Right renal pelvis (tissue), 4 donors: ENCODE measurements at regions not wholly inside any gene's neighbourhood (a gene's known extent, or its start where the extent isn't known, plus 50 kb on each side); places are given as distances from the start of the nearest gene placed in this dataset.
"Not testable (repeated sequence)": the region's sequence is repeated elsewhere in the genome, so short reads cannot be mapped to it uniquely, and the experiment has no call there.

Experiments used
- DNase-seq, 4 donors: peaks; one replicate each; pipeline ENCODE4 v3.0.0-alpha.2; 2013; ENCODE audit warnings: low read depth in 4 of 4, low spot score in 3 of 4, missing footprints in 1 of 4

DNA sequence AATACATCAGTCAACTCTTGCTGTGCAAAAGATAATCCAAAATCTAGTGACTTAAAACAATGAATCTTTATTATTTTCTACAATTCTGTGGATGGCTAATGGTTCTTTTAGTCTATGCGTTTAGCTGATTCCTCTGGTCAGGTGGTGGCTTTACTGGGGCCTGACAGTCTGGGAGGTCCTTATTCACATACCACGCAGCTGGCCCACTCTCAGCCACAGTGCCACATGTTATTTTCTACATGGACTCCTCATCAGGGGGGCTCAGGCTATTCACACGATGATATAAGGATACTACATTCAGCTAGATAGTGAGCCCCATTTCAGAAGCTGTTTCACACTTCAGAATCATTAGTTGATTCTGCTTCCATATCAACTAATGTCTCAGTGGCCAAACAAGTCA, 287.5 kb upstream of the MGAT4C start:
- DNase-seq = no peak

DNA sequence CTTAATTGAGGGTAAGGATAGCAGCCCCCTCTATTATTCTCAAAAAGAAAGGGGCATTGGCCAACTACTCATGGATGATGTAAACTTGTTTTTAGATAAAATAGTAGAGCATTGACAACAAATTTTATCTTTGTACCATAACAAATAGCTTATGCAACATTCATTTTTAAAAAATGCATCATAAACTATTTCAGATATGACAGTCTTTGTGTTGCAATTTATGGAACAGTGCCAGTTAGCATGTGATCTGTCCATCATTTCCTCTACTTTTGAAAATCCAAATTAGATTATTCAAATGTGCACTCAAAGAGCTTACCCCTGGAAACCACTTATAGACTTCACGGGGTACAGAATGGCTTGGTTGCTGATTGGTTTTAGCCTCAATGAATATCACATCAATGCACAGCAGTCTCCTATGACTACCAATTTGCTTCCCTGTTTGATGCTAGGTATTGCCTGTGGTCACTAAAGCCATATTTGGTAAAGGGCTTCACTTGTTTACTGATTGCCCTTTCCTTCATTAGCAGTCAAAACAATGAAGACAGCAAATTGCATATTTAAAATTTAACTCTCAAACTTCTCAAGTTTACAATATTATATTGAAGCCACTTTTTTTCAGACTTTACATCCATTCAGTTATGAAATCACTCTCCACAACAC, 274.9 kb upstream of the MGAT4C start:
- DNase-seq = no peak

DNA sequence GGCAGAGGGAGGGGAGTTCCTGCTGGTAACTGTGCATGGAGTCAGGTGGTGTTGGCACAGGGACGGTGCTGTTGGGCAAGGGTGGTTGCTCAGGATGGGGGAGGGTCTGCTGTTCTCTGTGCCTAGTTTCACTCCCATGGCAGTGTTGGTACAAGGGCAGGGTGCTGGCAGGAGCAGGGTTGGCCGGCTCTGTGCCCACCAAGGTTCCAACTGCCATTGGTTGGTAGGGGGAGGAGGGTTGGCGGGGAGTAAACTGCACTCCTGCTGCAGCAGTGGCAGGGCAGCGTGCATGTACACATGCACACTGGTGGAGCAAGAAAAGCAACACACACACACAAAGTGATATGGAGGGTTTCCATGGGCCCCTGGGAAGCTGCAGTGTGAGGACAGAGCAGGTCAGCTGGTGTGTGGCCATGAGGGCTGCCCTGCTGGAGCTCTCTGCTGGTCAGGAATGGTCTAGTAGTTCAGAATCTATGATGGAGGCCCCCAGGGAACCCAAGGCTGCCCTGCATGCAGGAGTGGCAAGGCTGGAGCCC, 269.9 kb upstream of the MGAT4C start:
- DNase-seq = no peak

- no peak for DNase-seq
Measured at GRCh38 chr12:86523844-86524243, 267.7 kb upstream of the MGAT4C start.

GRCh38 chr12:86521870-86522269, 265.7 kb upstream of the MGAT4C start:
- DNase-seq = no peak

DNA sequence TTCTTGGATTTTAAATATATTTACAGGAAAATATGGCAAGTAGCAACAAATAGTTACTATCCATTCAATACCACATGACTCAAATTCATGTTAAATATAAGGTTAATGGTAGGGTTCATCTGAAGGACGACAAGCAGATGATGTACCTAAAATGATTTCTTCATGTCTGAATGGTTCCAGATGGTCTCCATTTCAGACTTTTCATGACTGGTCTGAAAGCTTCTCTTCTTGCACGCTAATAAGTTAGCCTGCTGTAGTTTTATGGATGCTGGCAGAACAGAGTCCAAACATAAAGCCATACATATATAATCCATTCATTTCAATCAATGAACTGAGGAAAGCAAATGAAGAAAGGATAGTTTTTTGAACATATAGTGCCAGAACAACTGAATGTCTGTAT, 257.0 kb upstream of the MGAT4C start:
- no peak for DNase-seq

GRCh38 chr12:86496595-86496994, 240.4 kb upstream of the MGAT4C start:
- no peak for DNase-seq

DNA sequence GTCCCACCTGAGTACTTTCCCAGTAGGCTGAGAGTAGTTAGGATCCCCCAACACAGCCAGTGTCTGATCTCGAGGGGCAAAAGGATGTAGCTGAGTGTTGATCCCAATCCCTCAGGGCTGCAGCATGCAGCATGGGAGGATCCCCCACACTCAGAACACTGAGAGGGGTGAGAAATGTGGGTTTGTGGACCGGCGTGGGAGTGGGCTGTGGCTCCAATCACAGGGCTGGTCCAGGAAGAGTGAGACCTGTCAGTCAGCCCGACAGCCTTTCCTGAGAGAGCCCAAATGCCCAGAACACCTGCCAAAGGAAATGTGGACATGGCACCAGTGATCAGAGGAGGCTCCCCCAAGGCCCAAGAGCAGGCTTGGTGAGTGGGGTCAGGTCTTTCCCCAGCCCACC, 228.3 kb upstream of the MGAT4C start:
- no peak for DNase-seq

- DNase-seq = no peak
Measured at GRCh38 chr12:86473231-86473630, 217.0 kb upstream of the MGAT4C start.

GRCh38 chr12:86456776-86457175, 200.6 kb upstream of the MGAT4C start:
- DNase-seq = no peak

GRCh38 chr12:86456241-86456640, 200.1 kb upstream of the MGAT4C start:
- no peak for DNase-seq

GRCh38 chr12:86445356-86445755, 189.2 kb upstream of the MGAT4C start:
- no peak for DNase-seq

DNA sequence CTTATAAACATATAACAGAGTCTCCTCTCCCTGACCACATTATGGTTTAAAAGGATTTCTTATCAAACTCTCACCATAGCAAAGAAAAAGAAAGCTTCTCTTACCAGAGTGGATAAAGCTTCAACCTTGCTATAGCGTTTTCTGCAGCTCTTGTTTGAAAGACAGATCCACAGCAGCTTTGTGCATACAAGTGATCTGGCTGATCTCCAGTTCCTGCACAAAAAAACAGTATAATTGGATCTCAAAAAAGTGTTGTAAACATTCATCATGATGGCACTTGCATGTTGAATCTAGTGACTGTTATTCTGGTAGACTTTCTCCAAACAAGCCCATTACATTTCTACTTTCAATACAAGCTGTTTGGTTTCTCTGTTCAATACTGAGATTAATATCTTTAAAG, 178.9 kb upstream of the MGAT4C start:
- no peak for DNase-seq

- DNase-seq = no peak
Measured at GRCh38 chr12:86429824-86430223, 173.6 kb upstream of the MGAT4C start.

GRCh38 chr12:86421333-86421732, 165.1 kb upstream of the MGAT4C start:
- no peak for DNase-seq

DNA sequence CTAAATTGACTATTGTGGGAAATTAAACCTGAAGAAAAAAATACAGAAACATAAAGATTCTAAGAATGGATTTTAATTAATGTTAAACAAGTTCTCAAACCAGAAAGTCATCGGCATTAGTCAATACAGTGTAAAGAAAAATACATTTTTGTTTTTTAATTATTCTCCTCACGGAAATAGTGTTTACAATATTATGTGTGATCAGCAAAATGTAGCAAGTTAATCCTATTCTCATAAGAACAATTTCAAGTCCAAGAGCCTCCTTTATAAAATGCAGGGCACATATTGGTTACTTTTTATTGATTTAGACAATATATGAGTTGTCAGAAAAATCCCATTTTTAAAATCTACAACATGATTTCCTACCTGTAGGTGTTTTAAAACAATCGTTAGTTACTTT, 158.0 kb upstream of the MGAT4C start:
- DNase-seq = no peak

DNA sequence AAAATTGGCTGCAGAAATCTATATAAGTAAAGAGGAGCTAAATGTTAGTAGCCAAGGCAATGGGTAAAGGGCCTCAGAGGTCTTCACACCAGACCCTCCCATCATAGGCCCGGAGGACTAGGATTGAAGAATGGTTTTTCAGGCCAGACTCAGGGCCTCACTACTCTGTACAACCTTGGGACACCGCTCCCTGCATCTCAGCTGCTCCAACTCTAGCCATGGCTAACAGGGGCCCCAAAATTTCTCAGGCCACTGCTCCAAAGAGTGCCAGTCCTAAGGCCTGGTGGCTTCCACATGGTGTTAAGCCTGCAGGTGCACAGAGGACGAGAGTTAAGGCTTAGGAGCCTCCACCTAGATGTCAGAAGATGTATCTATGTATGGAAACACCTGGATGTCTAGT, 155.5 kb upstream of the MGAT4C start:
- no peak for DNase-seq

DNA sequence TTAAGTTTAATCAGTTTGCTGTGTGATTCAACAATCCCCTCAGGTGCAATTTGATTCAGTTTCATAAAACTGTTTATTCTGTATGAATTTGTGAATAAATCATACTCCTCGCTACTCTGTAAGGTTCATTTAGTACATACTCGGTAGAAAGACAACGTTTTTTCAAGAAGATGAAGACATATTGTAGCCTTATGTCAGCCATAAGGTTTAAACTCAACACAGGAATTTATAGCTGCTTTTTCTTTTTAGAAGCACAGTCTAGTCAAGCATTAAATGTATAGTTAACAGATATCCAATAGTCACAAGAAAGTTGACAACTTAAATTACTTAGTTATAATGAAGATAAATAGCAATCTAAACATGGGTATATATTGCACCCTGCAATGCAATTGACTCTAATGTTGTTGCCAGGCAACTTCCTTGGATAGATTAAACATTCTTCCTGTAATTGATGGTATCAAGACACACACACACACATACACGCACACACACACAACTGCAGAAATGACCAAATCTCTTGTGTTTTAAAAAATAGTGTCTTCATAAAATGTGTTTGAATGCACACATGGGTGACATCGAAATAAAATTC, 151.5 kb upstream of the MGAT4C start:
- no peak for DNase-seq

- no peak for DNase-seq
Measured at GRCh38 chr12:86389949-86390348, 133.8 kb upstream of the MGAT4C start.

- no peak for DNase-seq
Measured at GRCh38 chr12:86387591-86388145, 131.5 kb upstream of the MGAT4C start.

DNA sequence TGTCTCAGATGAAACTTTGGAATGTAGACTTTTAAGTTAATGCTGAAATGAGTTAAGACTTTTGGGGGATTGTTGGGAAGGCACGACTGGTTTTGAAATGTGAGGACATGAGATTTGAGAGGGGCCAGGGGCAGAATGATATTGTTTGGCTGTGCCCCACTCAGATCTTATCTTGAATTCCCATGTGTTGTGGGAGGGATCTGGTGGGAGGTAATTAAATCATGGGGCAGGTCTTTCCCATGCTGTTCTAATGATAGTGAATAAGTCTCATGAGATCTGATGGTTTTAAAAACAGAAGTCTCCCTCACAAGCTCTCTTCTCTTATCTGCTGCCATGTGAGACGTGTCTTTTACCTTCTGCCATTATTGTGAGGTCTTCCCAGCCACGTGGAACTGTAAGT, 127.6 kb upstream of the MGAT4C start:
- not testable (repeated sequence) for DNase-seq

DNA sequence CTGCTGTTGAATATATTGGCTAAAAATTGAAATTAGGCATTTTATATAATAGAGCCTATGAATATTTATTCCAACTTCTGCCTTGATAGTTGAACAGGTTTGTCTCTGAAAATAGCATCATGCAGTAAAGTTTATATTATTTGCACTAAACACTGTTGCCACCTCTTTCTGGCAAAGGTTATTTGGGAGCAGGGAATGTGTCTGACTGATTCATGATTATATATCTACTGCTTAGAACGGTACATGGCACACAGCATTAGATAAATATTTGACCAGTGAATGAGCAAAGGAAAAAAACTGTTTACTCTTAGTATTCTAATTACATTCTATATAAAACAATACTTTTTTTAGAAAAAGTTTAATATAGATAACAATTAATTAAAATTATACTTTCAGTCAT, 123.1 kb upstream of the MGAT4C start:
- DNase-seq = no peak
